Fibroblast of villous mesenchyme (primary cell): ENCODE measurements at regions not wholly inside any gene's neighbourhood (a gene's known extent, or its start where the extent isn't known, plus 50 kb on each side); places are given as distances from the start of the nearest gene placed in this dataset.

ENCODE experiments used
- DNase-seq: peaks from one replicate; pipeline ENCODE4 v3.0.0-alpha.2; 2010; ENCODE audit warnings: low read depth
- H3K4me3 ChIP-seq: 2 replicates; pipeline ENCODE4 v1.5.1; 2011; ENCODE audit warnings: low read depth, mild to moderate bottlenecking, low read length
- TF ChIP-seq, protein P1 (sequence below): IDR thresholded peaks from 2 replicates; pipeline ENCODE4 v1.5.1; 2012; ENCODE audit warnings: low read depth, mild to moderate bottlenecking, low read length; ENCODE audit not compliant: insufficient read depth

- TF ChIP-seq, protein P1, sequence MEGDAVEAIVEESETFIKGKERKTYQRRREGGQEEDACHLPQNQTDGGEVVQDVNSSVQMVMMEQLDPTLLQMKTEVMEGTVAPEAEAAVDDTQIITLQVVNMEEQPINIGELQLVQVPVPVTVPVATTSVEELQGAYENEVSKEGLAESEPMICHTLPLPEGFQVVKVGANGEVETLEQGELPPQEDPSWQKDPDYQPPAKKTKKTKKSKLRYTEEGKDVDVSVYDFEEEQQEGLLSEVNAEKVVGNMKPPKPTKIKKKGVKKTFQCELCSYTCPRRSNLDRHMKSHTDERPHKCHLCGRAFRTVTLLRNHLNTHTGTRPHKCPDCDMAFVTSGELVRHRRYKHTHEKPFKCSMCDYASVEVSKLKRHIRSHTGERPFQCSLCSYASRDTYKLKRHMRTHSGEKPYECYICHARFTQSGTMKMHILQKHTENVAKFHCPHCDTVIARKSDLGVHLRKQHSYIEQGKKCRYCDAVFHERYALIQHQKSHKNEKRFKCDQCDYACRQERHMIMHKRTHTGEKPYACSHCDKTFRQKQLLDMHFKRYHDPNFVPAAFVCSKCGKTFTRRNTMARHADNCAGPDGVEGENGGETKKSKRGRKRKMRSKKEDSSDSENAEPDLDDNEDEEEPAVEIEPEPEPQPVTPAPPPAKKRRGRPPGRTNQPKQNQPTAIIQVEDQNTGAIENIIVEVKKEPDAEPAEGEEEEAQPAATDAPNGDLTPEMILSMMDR = no peak
- no peak for DNase-seq
- no peak overlapping the region for H3K4me3 ChIP-seq
Observed at GRCh38 chr1:36673202-36673601, 190.5 kb upstream of the CSF3R start.

GRCh38 chr1:36669262-36669661 lies 186.5 kb upstream of the CSF3R start:
- TF ChIP-seq, protein P1 = no peak
- H3K4me3 ChIP-seq = no peak overlapping the region
- no peak for DNase-seq

GRCh38 chr1:36667836-36668235 lies 185.1 kb upstream of the CSF3R start:
- TF ChIP-seq, protein P1 = no peak
- no peak overlapping the region for H3K4me3 ChIP-seq
- DNase-seq = no peak

- no peak overlapping the region for H3K4me3 ChIP-seq
- no peak for DNase-seq
- TF ChIP-seq, protein P1 = no peak
Observed at GRCh38 chr1:36667256-36667655, 184.5 kb upstream of the CSF3R start.

- no peak overlapping the region for H3K4me3 ChIP-seq
- TF ChIP-seq, protein P1 = no peak
- DNase-seq = no peak
Observed at GRCh38 chr1:36665478-36666080, 182.9 kb upstream of the CSF3R start.

GRCh38 chr1:36664571-36665287 lies 182.0 kb upstream of the CSF3R start:
- H3K4me3 ChIP-seq = no peak overlapping the region
- no peak for DNase-seq
- TF ChIP-seq, protein P1 = no peak
